ENCODE measurements at regions not wholly inside any gene's neighbourhood (a gene's known extent, or its start where the extent isn't known, plus 50 kb on each side); places are given as distances from the start of the nearest gene placed in this dataset.

DNA sequence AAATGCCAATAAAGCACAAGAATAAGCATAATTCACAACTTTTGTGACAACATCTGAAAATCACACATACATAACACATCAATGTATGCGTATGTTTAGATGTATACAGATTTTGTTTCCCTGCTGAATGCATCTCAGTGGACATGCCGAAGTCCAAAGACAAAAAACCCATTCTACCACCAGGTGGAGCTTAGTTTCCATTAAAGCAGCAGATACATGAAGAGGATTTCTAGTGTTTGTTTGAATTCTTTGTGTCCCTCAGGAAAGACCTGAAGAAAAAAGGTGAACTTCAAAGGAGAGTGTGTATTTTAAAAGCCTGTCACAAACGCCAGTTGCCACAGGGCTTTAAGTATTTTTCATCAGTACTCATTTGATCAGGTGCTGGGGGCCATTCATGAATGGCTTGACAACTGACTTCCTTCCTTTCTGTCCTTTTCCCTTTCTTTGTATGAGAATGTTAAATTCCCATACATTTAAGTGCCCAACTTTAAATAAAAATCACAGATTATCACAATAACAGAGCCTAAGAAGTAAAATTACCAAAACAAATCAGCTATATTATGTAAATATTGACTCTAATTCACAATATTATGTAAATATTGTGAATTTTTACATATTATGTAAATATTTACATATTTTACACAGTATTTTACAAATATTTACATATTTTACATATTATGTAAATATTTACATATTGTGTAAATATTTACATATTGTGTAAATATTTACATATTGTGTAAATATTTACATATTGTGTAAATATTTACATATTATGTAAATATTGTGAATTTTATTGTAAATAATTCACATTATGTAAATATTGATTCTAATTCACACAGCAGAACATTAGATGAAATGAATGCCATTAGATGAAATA lies 343.0 kb downstream of the CRPPA start:
- no peaks in the 10 kb centered on the region for H3K36me3 ChIP-seq (ENCODE audit: control insufficient read depth in 4 of 4, insufficient read depth in 3 of 4, low read depth in 1 of 4, low read length in 3 of 4)
- no peak overlapping the region for H3K9ac ChIP-seq (ENCODE audit: low read depth in 1 of 2, low read length in 2 of 2)
- H3K27ac ChIP-seq (ENCODE audit: low read depth in 1 of 2, low read length in 2 of 2) = no peak overlapping the region
- no peak for DNase-seq (ENCODE audit: low spot score)
- no peaks in the 10 kb centered on the region for H3K9me3 ChIP-seq (ENCODE audit: control insufficient read depth in 4 of 4, low read length in 3 of 4)
- WGBS = 16% methylated on average over 3 of the region's 3 CpGs
- H3K4me1 ChIP-seq (ENCODE audit: control insufficient read depth in 4 of 4, insufficient read depth in 4 of 4, low read length in 3 of 4) = no peaks in the 10 kb centered on the region
- H3K27me3 ChIP-seq (ENCODE audit: control insufficient read depth in 4 of 4, insufficient read depth in 4 of 4, low read length in 3 of 4) = no peaks in the 10 kb centered on the region
- no peak for TF ChIP-seq TAF1 (conservative IDR thresholded peaks at IDR 0.05)
- TF ChIP-seq, protein P1, sequence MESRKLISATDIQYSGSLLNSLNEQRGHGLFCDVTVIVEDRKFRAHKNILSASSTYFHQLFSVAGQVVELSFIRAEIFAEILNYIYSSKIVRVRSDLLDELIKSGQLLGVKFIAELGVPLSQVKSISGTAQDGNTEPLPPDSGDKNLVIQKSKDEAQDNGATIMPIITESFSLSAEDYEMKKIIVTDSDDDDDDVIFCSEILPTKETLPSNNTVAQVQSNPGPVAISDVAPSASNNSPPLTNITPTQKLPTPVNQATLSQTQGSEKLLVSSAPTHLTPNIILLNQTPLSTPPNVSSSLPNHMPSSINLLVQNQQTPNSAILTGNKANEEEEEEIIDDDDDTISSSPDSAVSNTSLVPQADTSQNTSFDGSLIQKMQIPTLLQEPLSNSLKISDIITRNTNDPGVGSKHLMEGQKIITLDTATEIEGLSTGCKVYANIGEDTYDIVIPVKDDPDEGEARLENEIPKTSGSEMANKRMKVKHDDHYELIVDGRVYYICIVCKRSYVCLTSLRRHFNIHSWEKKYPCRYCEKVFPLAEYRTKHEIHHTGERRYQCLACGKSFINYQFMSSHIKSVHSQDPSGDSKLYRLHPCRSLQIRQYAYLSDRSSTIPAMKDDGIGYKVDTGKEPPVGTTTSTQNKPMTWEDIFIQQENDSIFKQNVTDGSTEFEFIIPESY (IDR thresholded peaks at IDR 0.05) = no peak
- TF ChIP-seq HNF4A (conservative IDR thresholded peaks at IDR 0.05) = peak; percentile 76 to 84
- TF ChIP-seq HNF4G (IDR thresholded peaks at IDR 0.05) = peak; percentile 85
- TF ChIP-seq GABPA (IDR thresholded peaks at IDR 0.05 in 1 of 2, conservative IDR thresholded peaks at IDR 0.05 in 1 of 2) = no peak
- TF ChIP-seq EGR1 (IDR thresholded peaks at IDR 0.05; ENCODE audit: low read depth in 2 of 2) = no peak
- peak; percentile 22 for TF ChIP-seq FOXA2 (IDR thresholded peaks at IDR 0.05)
- TF ChIP-seq, protein P2, sequence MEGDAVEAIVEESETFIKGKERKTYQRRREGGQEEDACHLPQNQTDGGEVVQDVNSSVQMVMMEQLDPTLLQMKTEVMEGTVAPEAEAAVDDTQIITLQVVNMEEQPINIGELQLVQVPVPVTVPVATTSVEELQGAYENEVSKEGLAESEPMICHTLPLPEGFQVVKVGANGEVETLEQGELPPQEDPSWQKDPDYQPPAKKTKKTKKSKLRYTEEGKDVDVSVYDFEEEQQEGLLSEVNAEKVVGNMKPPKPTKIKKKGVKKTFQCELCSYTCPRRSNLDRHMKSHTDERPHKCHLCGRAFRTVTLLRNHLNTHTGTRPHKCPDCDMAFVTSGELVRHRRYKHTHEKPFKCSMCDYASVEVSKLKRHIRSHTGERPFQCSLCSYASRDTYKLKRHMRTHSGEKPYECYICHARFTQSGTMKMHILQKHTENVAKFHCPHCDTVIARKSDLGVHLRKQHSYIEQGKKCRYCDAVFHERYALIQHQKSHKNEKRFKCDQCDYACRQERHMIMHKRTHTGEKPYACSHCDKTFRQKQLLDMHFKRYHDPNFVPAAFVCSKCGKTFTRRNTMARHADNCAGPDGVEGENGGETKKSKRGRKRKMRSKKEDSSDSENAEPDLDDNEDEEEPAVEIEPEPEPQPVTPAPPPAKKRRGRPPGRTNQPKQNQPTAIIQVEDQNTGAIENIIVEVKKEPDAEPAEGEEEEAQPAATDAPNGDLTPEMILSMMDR (IDR thresholded peaks at IDR 0.05; ENCODE audit: low read depth, low read length, missing input control) = peak; percentile 66
- peak; percentile 88 to 94 for TF ChIP-seq RAD21 (IDR thresholded peaks at IDR 0.05)
- TF ChIP-seq FOXA1 (IDR thresholded peaks at IDR 0.05) = no peak
- H3K4me3 ChIP-seq (ENCODE audit: low read depth in 1 of 3, low read length in 3 of 3) = no peak overlapping the region

DNA sequence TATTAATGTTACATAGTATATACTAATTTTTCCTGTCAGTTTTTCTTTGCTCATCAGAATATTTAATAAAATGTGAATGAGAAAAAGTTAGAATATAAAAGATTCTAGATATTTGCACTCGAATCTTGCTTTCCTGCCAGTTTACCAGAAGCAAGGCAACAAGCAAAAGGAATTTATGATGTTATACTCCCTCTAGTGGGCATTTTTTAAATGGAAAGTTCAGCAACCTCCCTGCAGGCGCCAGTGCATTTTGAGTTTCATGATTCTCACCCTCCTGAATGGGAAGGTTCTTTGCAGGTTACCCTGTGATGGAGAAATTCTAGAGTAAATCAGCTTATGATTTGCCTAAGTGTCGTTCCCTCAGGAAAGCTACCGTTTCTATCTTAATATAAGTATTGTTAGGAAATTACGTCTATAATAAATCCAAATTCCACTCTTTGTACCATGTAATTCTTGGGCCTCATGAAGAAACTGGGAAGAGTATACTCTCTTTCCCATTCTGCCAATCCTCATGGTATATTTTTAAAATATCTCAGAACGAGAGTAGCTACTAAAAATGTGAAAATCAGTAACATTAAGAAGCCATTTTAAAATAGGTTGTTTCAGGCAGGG lies 350.0 kb downstream of the CRPPA start:
- H3K27ac ChIP-seq (ENCODE audit: low read depth in 1 of 2, low read length in 2 of 2) = no peak overlapping the region
- WGBS = 18% methylated on average over 6 of the region's 6 CpGs
- no peaks in the 10 kb centered on the region for H3K27me3 ChIP-seq (ENCODE audit: control insufficient read depth in 4 of 4, insufficient read depth in 4 of 4, low read length in 3 of 4)
- no peaks in the 10 kb centered on the region for H3K9me3 ChIP-seq (ENCODE audit: control insufficient read depth in 4 of 4, low read length in 3 of 4)
- H3K36me3 ChIP-seq (ENCODE audit: control insufficient read depth in 4 of 4, insufficient read depth in 3 of 4, low read depth in 1 of 4, low read length in 3 of 4) = no peaks in the 10 kb centered on the region
- TF ChIP-seq RXRA (IDR thresholded peaks at IDR 0.05) = peak; percentile 27 to 53
- TF ChIP-seq, protein P3, sequence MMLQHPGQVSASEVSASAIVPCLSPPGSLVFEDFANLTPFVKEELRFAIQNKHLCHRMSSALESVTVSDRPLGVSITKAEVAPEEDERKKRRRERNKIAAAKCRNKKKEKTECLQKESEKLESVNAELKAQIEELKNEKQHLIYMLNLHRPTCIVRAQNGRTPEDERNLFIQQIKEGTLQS (IDR thresholded peaks at IDR 0.05) = no peak
- TF ChIP-seq RAD21 (IDR thresholded peaks at IDR 0.05) = peak; percentile 92 to 94
- no peak for TF ChIP-seq HNF4G (IDR thresholded peaks at IDR 0.05)
- TF ChIP-seq, protein P2 (IDR thresholded peaks at IDR 0.05; ENCODE audit: low read depth, low read length, missing input control) = peak; percentile 94
- no peak overlapping the region for H3K9ac ChIP-seq (ENCODE audit: low read depth in 1 of 2, low read length in 2 of 2)
- H3K4me1 ChIP-seq (ENCODE audit: control insufficient read depth in 4 of 4, insufficient read depth in 4 of 4, low read length in 3 of 4) = peaks cover 3 to 23% (median 16%) of the 10 kb centered on the region in 4 donors
- H3K4me3 ChIP-seq (ENCODE audit: low read depth in 1 of 3, low read length in 3 of 3) = no peak overlapping the region
- no peak for DNase-seq (ENCODE audit: low spot score)

Measured in liver (tissue), 8 donors.